ENCODE measurements at regions not wholly inside any gene's neighbourhood (a gene's known extent, or its start where the extent isn't known, plus 50 kb on each side); places are given as distances from the start of the nearest gene placed in this dataset.

DNA sequence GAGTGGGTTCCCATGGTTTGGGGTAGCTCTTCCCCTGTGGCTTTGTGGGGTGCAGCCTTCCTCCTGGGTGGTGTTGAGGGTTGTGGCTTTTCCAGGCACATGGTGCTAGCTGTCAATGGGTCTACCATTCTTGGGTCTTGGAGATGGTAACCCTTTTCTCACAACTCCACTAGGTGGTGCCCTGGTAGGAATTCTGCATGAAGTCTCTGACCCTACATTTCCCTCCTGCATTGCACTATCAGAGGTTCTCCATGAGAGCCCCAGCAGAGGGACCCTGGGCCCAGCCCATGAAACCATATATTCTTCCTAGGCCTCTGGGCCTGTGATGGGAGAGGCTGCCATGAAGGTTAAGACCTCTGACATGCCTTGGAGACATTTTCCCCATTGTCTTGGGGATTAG lies 1093.3 kb downstream of the SLC16A7 start:
- TF ChIP-seq, protein P1, sequence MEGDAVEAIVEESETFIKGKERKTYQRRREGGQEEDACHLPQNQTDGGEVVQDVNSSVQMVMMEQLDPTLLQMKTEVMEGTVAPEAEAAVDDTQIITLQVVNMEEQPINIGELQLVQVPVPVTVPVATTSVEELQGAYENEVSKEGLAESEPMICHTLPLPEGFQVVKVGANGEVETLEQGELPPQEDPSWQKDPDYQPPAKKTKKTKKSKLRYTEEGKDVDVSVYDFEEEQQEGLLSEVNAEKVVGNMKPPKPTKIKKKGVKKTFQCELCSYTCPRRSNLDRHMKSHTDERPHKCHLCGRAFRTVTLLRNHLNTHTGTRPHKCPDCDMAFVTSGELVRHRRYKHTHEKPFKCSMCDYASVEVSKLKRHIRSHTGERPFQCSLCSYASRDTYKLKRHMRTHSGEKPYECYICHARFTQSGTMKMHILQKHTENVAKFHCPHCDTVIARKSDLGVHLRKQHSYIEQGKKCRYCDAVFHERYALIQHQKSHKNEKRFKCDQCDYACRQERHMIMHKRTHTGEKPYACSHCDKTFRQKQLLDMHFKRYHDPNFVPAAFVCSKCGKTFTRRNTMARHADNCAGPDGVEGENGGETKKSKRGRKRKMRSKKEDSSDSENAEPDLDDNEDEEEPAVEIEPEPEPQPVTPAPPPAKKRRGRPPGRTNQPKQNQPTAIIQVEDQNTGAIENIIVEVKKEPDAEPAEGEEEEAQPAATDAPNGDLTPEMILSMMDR (IDR thresholded peaks at IDR 0.05), result peak in 1 of 4 donors; percentile 29
- no peak for TF ChIP-seq POLR2A (IDR thresholded peaks at IDR 0.05)

Measured in right lobe of liver (tissue), 4 donors.